A673 (cell line): ENCODE measurements at regions not wholly inside any gene's neighbourhood (a gene's known extent, or its start where the extent isn't known, plus 50 kb on each side); places are given as distances from the start of the nearest gene placed in this dataset.
A peak's percentile ranks its signal among the peaks of the same experiment; 100 is the strongest.

Source experiments
- BruUV-seq: library from RNA; stranded (reverse); fragments of 400-500 nt; replicated peaks from 2 replicates; lab custom pipeline; 2021; lab: Mats Ljungman, UMichigan
- CTCF ChIA-PET: fragments of 300-600 bp; sonication (Branson Sonifier 250); formaldehyde crosslinking; loops from one replicate; lab custom pipeline; 2022; ENCODE audit warnings: antibody characterized with exemption; lab: Charles Lee
- POLR2A ChIA-PET: fragments of 300-600 bp; sonication (Branson Sonifier 250); formaldehyde crosslinking; loops from one replicate; lab custom pipeline; 2022; ENCODE audit warnings: antibody characterized with exemption; ENCODE audit not compliant: low non-redundant PET; lab: Charles Lee
- DNase-seq: peaks from one replicate; pipeline ENCODE4 v3.0.0-alpha.2; 2015; ENCODE audit warnings: low spot score
- H3K27ac ChIP-seq: fragments of 200-600 bp; sonication (generic); 2 replicates; pipeline ENCODE4 v1.5.1; 2016; ENCODE audit warnings: mixed run types, low read depth, mild to moderate bottlenecking, mixed read lengths, antibody characterized with exemption, low read length; ENCODE audit not compliant: poor library complexity, severe bottlenecking
- H3K27me3 ChIP-seq: fragments of 200-600 bp; sonication (generic); replicated peaks from 2 replicates; pipeline ENCODE4 v1.6.1; 2017; ENCODE audit warnings: mixed run types, low read depth, mild to moderate bottlenecking, mixed read lengths, antibody characterized with exemption, low read length; ENCODE audit not compliant: insufficient read depth, poor library complexity
- H3K36me3 ChIP-seq: fragments of 200-600 bp; sonication (generic); 2 replicates; pipeline ENCODE4 v1.6.1; 2016; ENCODE audit warnings: mixed run types, mild to moderate bottlenecking, mixed read lengths, antibody characterized with exemption, low read length; ENCODE audit not compliant: insufficient read depth, poor library complexity, severe bottlenecking
- H3K4me1 ChIP-seq: fragments of 200-600 bp; sonication (generic); 2 replicates; pipeline ENCODE4 v1.6.1; 2017; ENCODE audit warnings: mixed run types, mild to moderate bottlenecking, mixed read lengths, antibody characterized with exemption, low read length; ENCODE audit not compliant: insufficient read depth, poor library complexity, severe bottlenecking
- H3K4me3 ChIP-seq: fragments of 200-600 bp; sonication (generic); 2 replicates; pipeline ENCODE4 v1.5.1; 2016; ENCODE audit warnings: low read depth, mixed run types, mild to moderate bottlenecking, mixed read lengths, low read length; ENCODE audit not compliant: poor library complexity, severe bottlenecking
- H3K9me3 ChIP-seq: fragments of 200-600 bp; sonication (generic); 2 replicates; pipeline ENCODE4 v1.6.1; 2016; ENCODE audit warnings: mixed run types, low read depth, mild to moderate bottlenecking, mixed read lengths, antibody characterized with exemption, low read length; ENCODE audit not compliant: poor library complexity, severe bottlenecking
- CTCF ChIP-seq: fragments of 300-800, 200-600 bp; sonication (generic); conservative IDR thresholded peaks from 2 replicates; pipeline ENCODE4 v1.5.1; 2017; ENCODE audit warnings: low read depth, mild to moderate bottlenecking, antibody characterized with exemption, low read length, moderate library complexity, mixed read lengths
- EZH2 ChIP-seq: fragments of 200-600 bp; sonication (generic); IDR thresholded peaks from 2 replicates; pipeline ENCODE4 v1.6.1; 2017; ENCODE audit warnings: borderline replicate concordance, low read depth, mild to moderate bottlenecking, mixed read lengths, antibody characterized with exemption, low read length; ENCODE audit not compliant: poor library complexity, severe bottlenecking
- intact Hi-C: fragments of 100-400 bp; cut with micrococcal nuclease; formaldehyde crosslinking; loops from one replicate; pipeline ENCODE4 v1.10.0; 2022; ENCODE audit not compliant: unreplicated experiment

DNA sequence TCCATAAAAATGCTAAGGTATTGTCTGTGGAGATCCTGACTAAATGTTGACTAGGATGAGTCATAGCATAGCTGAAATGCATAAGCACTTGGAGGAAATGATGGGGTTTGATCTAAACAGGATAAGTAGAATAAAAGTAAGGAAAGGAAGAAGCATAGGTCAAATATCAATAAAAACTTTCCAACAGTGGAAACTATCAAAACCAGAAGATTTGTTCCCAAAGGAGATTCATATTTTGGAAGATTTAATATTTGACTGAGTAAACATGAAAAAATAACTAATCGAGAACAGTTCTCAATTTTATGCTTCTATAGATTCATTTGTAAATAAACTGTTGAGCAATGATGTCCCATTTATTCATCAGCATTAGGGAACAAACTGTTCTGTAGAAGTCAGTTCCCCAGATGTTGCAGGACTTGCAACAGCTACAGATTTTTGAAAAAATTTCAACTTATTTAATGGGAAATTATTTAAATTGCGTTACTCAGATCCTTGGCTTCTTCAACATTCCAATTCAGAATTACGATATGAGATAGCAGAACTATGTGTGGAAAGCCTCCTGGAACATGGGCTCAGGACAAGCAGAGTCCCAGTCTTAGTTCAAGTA is 133.7 kb upstream of the TBX18 start:
- Histone ChIP-seq H3K27me3 (no peaks in the 10 kb centered on the region), H3K27ac (no peak overlapping the region), H3K4me1 (peaks cover 4% of the 10 kb centered on the region), H3K36me3 (no peaks in the 10 kb centered on the region), H3K9me3 (no peaks in the 10 kb centered on the region), H3K4me3 (no peak overlapping the region)
- TF ChIP-seq EZH2 (no peak), CTCF (no peak)
- ChIA-PET CTCF (no interaction called here), POLR2A (no interaction called here)
- BruUV-seq, result no TSS peak
- intact Hi-C loops, result no loop called here
- peak; percentile 46 for DNase-seq

GRCh38 chr6:84897011-84897410 is 132.6 kb upstream of the TBX18 start:
- H3K9me3 ChIP-seq, result no peaks in the 10 kb centered on the region
- no peaks in the 10 kb centered on the region for H3K36me3 ChIP-seq
- H3K4me3 ChIP-seq, result no peak overlapping the region
- H3K27ac ChIP-seq, result no peak overlapping the region
- no TSS peak for BruUV-seq
- intact Hi-C loops, result no loop called here
- TF ChIP-seq EZH2 (no peak), CTCF (no peak)
- ChIA-PET CTCF (no interaction called here), POLR2A (no interaction called here)
- no peaks in the 10 kb centered on the region for H3K27me3 ChIP-seq
- peaks cover 4% of the 10 kb centered on the region for H3K4me1 ChIP-seq
- no peak for DNase-seq

DNA sequence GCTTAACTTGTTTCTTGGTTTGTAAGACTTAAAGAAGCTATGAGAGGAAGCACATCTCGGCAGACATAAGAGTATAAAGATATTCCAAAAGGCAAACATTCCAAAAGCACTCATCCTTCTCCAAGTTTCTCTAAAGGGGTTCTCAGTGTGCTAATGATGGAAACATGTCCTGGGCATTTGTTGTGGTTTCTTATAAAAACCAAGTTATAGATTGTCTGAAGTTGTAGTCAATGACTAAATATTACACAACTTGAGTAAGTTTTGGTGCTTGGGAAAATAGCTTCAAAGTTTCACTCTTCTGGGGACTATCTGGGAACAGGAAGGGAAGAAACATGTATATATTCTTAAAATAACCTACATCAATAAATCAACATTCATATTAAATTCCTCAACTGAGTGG is 128.3 kb upstream of the TBX18 start:
- Histone ChIP-seq H3K9me3 (no peaks in the 10 kb centered on the region), H3K27ac (no peak overlapping the region), H3K36me3 (no peaks in the 10 kb centered on the region), H3K4me3 (no peak overlapping the region), H3K27me3 (no peaks in the 10 kb centered on the region), H3K4me1 (no peaks in the 10 kb centered on the region)
- no TSS peak for BruUV-seq
- CTCF ChIA-PET, result no interaction called here
- no peak for DNase-seq
- TF ChIP-seq CTCF (no peak), EZH2 (no peak)
- POLR2A ChIA-PET, result no interaction called here
- intact Hi-C loops, result no loop called here
